NCI-H2171 (cell line): ENCODE measurements at regions not wholly inside any gene's neighbourhood (a gene's known extent, or its start where the extent isn't known, plus 50 kb on each side); places are given as distances from the start of the nearest gene placed in this dataset.
A peak's percentile ranks its signal among the peaks of the same experiment; 100 is the strongest.
"Not testable (repeated sequence)": the region's sequence is repeated elsewhere in the genome, so short reads cannot be mapped to it uniquely, and the experiment has no call there.

Experiments used
- DNase-seq: peaks from one replicate; lab custom pipeline; 2025; lab: John Stamatoyannopoulos, UW

DNA sequence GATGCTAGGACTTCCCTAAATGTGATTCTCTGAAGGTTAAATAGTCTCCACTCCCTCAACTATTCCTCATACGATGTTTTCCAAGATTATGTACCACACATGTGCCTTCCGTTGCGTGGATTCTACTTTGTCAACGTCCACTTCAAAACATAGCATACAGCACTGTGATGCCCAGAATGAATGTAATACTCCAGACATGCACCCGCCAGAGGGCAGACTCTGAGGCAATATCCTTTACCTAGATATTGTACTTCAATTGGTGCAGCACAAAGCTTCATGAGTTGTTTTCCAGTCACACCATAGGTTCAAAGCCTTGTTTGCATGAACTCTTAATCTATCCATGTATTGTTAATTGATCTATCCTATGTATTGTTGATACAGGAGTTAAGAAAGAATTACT, 201.0 kb upstream of the NABP1 start:
- DNase-seq, result no peak

GRCh38 chr2:191478799-191479679, 198.9 kb upstream of the NABP1 start:
- no peak for DNase-seq

- no peak for DNase-seq
Measured at GRCh38 chr2:191479680-191480023, 198.3 kb upstream of the NABP1 start.

- DNase-seq, result no peak
Measured at GRCh38 chr2:191481305-191482070, 196.4 kb upstream of the NABP1 start.

- no peak for DNase-seq
Measured at GRCh38 chr2:191483117-191483516, 194.8 kb upstream of the NABP1 start.

GRCh38 chr2:191486584-191487320, 191.2 kb upstream of the NABP1 start:
- no peak for DNase-seq

- no peak for DNase-seq
Measured at GRCh38 chr2:191488135-191488534, 189.8 kb upstream of the NABP1 start.

DNA sequence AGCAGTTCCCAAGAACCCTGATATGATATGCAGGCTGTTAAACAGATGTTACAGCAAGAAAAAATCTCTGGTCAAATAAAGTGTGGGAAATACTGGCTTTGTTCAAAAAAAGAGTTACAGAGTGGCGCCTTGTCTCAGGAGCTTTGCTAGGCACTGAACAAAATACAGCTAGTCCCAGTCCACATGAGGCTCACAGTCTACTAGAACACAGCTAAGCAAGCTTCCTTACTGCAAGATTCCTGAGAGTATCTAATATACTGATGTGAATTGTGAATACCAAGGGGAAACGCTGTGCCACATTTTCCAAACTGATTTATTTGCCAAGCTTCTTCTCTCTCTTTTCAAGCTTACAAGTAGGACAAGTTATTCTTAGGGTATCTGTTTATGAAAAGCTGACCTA, 188.8 kb upstream of the NABP1 start:
- DNase-seq, result no peak

DNA sequence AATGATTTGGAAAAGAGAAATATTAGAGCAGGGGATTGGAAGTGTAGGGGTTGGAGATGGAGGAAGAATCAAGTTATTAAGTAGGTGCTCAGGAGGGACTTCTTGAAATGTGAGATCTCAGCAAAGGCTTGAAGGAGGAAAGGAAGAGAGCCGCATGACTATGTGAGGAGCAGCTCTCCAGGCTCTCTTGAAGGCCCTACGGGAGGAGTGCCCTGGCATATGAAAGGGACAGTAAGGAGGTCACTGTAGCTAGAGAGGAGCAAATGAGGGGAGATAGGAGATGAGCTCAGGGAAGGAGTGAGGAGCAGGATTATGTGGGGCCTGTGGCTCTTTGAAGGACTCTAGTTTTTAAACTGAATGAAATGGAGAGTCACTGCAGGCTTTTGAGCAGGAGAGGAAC, 181.1 kb upstream of the NABP1 start:
- no peak for DNase-seq

- no peak for DNase-seq
Measured at GRCh38 chr2:191497822-191498221, 180.1 kb upstream of the NABP1 start.

DNA sequence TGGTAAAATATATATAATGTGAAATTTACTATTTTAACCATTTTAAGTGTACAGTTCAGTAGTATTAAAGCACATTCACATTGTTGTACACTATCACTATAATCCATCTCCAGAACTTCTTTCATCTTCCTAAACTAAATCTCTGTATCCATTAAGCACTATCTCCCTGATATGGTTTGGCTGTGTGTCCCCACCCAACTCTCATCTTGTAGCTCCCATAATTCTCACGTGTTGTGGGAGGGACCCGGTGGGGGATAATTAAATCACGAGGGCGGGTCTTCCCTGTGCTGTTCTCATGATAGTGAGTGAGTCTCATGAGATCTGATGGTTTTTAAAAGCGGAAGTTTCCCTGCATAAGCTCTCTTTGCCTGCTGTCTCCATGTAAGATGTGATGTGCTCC, 178.9 kb upstream of the NABP1 start:
- no peak for DNase-seq

GRCh38 chr2:191499874-191500565, 177.9 kb upstream of the NABP1 start:
- DNase-seq, result no peak

GRCh38 chr2:191500566-191500883, 177.4 kb upstream of the NABP1 start:
- no peak for DNase-seq

DNA sequence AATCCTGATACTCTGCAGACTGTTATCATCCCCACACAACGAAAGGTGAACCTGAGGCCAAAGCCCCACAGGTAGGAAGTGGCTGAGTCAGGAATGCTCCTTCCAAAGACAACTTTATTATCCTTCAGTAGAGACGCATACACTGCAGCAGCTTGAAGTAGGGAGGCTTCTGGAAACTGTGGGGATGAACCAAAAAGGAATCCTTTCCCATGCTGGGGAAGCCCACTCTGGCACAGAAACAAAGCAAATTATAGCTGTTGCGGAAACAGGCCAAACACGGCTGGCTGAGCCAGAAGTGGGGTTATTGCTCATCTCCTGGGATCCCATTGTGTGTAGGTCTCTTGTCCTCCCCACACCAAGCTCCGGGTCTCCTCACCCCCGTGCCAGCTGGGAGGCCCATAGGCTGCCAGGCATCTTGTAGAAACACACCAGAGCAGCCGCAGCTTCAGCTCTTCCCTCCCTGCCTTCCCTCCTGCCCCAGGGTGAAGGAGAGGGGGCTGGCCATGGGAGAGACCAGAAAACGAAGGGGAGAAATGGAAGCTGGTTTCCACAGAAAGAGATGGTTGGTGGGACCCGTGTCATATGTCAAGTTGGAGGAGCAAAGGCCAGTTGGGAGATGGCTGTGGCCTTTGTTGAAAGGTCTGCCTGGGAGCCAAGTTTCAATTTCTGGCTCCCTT, 176.9 kb upstream of the NABP1 start:
- no peak for DNase-seq

GRCh38 chr2:191501561-191502168, 176.3 kb upstream of the NABP1 start:
- peak; percentile 16 for DNase-seq

GRCh38 chr2:191506515-191506914, 171.4 kb upstream of the NABP1 start:
- DNase-seq, result no peak

DNA sequence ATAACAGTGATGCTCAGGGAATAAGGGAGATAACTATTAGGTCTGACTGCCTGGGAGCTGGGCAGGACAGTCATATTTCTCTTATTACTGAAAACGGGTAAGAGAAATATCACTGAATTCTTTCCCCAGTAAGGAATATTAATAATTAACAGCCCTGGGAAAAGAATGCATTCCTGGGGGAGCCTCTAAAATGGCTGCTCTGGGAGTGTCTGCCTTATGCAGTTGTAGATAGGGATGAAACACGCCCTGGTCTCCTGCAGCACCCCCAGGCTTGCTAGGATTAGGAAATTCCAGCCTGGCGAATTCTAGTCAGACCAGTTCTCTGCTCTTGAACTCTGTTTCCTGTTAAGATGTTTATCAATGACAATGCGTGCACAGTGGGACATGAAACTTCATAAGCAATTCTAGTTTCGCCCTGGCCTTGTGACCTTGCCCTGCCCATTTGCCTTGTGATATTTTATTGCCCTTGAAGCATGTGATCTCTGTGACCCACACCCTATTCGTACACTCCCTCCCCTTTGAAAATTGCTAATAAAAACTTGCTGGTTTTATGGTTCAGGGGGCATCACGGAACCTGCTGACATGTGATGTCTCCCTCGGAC, 170.6 kb upstream of the NABP1 start:
- not testable (repeated sequence) for DNase-seq

GRCh38 chr2:191508738-191509137, 169.2 kb upstream of the NABP1 start:
- no peak for DNase-seq

- no peak for DNase-seq
Measured at GRCh38 chr2:191512216-191512835, 165.6 kb upstream of the NABP1 start.

GRCh38 chr2:191512874-191513273, 165.1 kb upstream of the NABP1 start:
- no peak for DNase-seq
